H4 (cell line): ENCODE measurements at regions not wholly inside any gene's neighbourhood (a gene's known extent, or its start where the extent isn't known, plus 50 kb on each side); places are given as distances from the start of the nearest gene placed in this dataset.

Experiments used
- DNase-seq: peaks from one replicate; pipeline ENCODE4 v3.0.0-alpha.2; 2015; ENCODE audit warnings: low spot score

DNA sequence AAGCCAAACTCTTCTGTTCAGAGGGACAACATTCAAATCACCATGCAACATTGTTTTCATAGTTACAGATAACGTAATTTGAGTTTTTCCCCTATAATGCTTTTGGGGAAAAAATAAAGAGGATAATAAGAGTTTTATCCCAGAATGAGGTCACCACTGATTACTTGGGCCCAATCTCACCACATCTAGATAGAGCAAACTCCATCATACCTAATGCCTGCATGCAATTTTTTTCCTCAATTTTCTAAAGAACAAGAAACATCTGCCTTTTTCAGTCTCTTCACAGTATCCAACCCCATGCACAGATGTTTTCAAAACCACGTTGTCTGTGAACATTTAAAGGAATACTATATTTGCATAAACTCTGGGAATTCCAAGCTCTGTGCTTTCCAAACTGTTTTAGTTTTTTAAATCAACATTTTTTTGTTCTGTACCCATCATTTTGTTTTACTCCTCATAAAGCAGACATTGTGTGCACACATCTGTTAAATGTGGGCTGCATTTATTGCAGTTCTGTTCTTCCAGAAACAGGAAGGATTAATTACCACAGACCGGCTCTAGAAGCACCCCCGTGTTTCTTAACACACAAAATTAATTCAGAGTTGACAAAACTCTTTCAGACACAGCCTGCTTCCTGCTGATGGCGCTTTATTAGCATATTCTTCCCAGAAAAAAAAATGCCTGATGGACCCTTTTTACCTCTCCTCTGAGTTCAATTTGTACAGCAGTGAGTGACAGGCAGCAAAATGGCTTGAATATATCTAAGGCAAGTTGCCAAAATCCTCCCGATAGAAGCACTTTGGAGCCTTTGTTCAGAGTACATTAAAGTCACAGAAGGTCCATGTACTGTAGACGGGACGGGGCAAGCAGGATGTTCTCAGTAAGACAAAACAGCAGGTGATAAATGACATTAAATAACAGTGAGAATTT is 1171.9 kb downstream of the EFNB2 start:
- DNase-seq = no peak

DNA sequence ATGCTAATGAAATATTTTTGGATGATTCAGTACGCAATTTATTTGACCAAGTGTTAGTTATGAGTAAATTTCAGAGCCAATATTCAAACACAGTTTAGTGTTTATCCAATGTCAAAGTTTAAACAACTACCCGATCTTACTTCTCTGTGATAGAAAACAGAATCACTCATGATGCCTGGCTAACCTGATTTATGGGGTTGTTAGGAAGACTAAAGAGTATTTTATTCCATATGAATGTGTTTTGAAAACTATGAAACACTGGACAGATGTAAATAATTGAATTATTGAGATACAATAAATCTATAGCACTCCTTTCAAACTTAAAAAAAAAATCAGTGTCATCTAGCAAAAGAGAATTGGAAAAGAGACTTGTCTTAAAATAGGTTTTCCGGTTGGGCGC is 1181.8 kb downstream of the EFNB2 start:
- DNase-seq = no peak

GRCh38 chr13:105349082-105349723 is 1186.3 kb downstream of the EFNB2 start:
- no peak for DNase-seq

DNA sequence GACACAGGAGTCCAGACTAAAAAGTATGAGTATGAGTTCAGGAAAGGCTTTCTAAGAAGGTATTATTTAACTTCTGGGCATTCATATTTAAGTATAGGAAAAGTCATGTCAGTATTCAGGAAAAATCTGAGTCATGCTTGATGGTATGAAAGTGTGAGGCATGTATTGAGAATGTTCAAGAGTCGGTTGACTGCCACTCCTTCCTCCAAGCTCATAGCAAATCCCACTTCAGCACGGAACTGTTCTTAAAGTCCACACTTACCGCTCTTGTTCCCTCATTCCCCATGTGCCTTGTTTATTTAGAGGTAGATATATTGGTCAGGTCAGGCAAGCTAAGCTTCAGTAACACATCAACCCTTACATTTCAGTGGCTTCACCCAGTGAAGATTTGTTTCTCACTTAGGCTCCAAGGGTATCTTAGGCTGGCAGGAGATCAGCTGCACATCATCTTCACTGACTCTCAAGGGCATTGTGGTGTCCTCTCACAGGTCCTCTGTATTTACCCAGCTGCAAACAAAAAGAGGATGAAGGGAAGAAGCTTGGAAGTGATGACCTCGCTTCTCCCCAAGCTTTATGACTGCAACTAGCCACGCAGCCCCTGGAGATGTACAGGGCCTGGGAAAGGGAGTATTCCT is 1189.2 kb downstream of the EFNB2 start:
- peak; percentile 26 for DNase-seq

- no peak for DNase-seq
These were observed 1189.7 kb downstream of the EFNB2 start for GRCh38 chr13:105345730-105346129.

DNA sequence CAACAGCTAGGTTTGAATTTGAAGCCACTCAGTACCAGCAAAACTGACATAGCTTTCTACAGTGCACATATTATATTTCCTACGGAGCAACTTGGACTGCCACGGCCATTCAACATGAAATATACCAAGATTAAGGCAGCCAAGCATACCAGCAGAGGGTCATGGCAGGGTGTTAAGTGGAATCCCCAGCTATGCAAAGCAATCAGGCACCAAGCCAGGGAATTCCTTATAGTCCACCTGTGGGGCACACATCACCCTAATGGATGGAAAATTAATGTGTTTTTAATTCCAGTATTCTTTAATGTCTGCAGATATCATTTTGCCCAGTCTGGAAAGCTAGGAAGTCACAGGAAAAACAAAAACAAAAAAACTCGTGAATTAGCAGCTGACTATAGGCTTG is 1190.3 kb downstream of the EFNB2 start:
- DNase-seq = no peak

- peak; percentile 4 for DNase-seq
These were observed 1192.2 kb downstream of the EFNB2 start for GRCh38 chr13:105343134-105343806.

- DNase-seq = no peak
These were observed 1193.1 kb downstream of the EFNB2 start for GRCh38 chr13:105342281-105342820.

GRCh38 chr13:105341758-105342157 is 1193.7 kb downstream of the EFNB2 start:
- no peak for DNase-seq

DNA sequence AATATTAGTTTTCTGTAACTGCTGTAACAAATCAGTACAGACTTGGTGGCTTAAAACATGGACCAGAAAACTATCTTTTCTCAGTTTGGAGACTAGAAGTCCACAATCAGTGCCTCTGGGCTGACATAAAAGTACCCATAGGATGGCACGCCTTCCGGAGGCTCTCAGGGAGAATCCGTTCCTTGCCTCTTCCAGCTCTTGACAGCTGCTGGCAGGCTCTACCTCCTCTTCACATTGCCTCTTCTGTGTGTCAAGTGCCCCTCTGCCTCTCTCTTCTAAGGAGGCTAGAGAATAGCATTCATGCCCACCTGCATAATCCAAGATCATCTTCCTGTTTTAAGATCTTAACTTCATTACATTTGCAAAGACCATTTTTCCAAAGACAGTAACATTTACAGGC is 1194.2 kb downstream of the EFNB2 start:
- no peak for DNase-seq

- DNase-seq = no peak
These were observed 1195.3 kb downstream of the EFNB2 start for GRCh38 chr13:105340061-105340606.

GRCh38 chr13:105338773-105339172 is 1196.7 kb downstream of the EFNB2 start:
- no peak for DNase-seq

DNA sequence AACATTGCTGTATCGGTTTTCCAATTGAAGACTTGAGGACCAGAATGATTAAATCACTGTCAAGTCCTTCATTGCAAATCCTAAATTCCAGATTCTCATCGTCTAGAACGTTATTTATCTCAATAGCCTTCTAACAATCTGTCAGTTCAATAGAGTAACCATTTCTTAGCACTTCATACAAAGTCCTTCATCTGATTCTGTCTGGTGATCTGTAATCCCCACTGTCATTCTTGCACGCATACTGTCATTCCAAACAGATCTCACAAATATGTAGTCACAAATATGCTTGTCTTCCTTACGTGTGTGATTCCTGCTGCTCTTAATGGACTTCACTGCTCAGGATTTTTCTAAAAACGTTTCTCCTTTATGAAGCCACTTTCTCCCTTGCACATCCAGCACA is 1197.5 kb downstream of the EFNB2 start:
- no peak for DNase-seq

- no peak for DNase-seq
These were observed 1198.5 kb downstream of the EFNB2 start for GRCh38 chr13:105336706-105337576.

GRCh38 chr13:105334211-105334610 is 1201.3 kb downstream of the EFNB2 start:
- no peak for DNase-seq

DNA sequence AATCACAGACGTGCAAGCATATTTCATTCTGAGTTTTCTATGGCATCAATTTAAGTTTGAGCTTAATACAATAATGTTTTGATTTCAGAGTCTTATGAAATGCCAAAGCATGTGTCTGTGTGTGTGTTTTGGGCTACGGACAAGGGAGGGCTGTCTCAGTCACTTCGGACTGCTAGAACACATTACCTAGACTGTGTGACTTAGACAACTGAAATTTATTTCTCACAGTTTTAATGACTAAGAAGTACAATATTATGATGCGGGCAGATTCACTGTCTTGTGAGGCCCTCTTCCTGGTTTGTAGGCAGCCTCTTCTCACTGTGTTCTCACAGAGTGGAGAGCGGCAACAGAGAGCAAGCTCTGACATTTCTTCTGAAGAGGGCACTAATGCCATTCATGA is 1202.0 kb downstream of the EFNB2 start:
- DNase-seq = no peak

DNA sequence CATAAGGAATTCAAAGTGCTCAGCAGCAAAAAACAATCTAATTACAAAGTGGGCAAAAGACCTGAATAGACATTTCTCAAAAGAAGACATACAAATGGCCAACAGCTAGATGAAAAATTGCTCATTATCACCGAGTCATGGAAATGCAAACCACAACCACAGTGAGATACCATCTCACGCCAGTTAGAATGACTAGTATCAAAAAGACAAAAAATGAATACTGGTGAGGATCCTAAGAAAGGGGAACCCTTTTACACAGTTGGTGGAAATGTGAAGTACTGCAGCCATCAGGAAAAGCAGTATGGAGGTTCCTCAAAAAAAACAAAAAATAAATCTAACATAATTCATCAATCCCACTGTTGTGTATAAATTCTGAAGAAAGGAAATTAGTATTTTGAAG is 1206.1 kb downstream of the EFNB2 start:
- DNase-seq = no peak

DNA sequence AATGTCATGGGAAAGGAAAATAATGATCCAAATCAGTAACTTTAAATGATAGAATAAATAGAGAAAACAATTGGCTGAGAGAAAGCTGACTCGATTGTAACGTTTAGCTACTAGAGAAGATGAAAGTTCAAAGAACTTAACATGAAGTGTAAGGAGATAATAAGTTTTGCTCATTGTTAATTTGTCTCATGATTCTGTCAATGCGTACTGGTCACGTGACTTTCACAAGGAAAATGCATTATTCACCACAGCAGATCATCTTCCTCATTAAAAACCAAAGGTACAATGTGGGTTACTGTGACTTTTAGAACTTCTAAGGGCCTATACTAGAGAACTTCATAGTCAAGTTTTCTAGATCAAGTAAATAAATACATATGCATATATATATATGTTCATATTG is 1207.2 kb downstream of the EFNB2 start:
- no peak for DNase-seq

- DNase-seq = no peak
These were observed 1207.8 kb downstream of the EFNB2 start for GRCh38 chr13:105327581-105328126.

DNA sequence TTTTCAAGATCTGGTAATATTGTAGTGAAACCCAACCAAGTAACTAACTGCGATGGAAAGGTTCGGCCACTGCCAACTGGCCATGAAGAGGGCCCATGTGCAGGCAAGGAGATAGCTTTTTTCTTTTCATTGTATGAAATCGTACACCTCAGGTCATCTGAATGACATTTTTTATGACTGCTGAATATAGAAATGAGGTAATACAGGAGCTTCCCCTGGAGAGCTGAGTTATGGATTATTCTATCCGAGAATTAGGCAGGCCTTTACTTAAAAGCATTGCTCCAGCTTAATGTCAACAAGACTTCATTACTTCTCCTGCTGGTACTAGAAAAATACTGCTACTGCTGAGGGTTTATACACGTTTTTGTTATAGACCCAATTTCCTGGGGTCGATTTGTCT is 1215.6 kb downstream of the EFNB2 start:
- DNase-seq = no peak
